B cell (primary cell): ENCODE measurements at regions not wholly inside any gene's neighbourhood (a gene's known extent, or its start where the extent isn't known, plus 50 kb on each side); places are given as distances from the start of the nearest gene placed in this dataset.

Experiments used
- CTCF ChIP-seq: fragments of 200-600 bp; IDR thresholded peaks from one replicate; pipeline ENCODE4 v1.8.0; 2022; ENCODE audit warnings: antibody characterized with exemption, mild to moderate bottlenecking
- EZH2 ChIP-seq: IDR thresholded peaks from 2 replicates; pipeline ENCODE4 v1.6.1; 2012; ENCODE audit warnings: borderline replicate concordance, low read depth, mild to moderate bottlenecking, moderate library complexity, low read length; ENCODE audit not compliant: insufficient read depth, poor library complexity, severe bottlenecking

- TF ChIP-seq CTCF (no peak), EZH2 (no peak)
These were observed 612.6 kb upstream of the CLINT1 start for GRCh38 chr5:158471535-158471924.
